NB4 (cell line): ENCODE measurements at regions not wholly inside any gene's neighbourhood (a gene's known extent, or its start where the extent isn't known, plus 50 kb on each side); places are given as distances from the start of the nearest gene placed in this dataset.

ENCODE experiments used
- DNase-seq: peaks from one replicate; pipeline ENCODE4 v3.0.0; 2010; ENCODE audit warnings: low read depth
- H3K4me3 ChIP-seq: one replicate; pipeline ENCODE4 v1.5.1; 2011; ENCODE audit warnings: mild to moderate bottlenecking, low read depth, low read length, moderate library complexity
- CTCF ChIP-seq: IDR thresholded peaks from one replicate; pipeline ENCODE4 v1.5.1; 2012; ENCODE audit warnings: low read depth, low read length
- MAX ChIP-seq: IDR thresholded peaks from 2 replicates; pipeline ENCODE4 v1.6.1; 2011; ENCODE audit warnings: low read depth, low read length
- MYC ChIP-seq: IDR thresholded peaks from 2 replicates; pipeline ENCODE4 v1.6.1; 2011; ENCODE audit warnings: low read depth, low read length
- POLR2A ChIP-seq: IDR thresholded peaks from 2 replicates; pipeline ENCODE4 v1.6.1; 2011; ENCODE audit warnings: mild to moderate bottlenecking; ENCODE audit not compliant: insufficient read length; ENCODE audit errors: extremely low read depth

- TF ChIP-seq CTCF (no peak), MAX (no peak), MYC (no peak), POLR2A (no peak)
- no peak for DNase-seq
- H3K4me3 ChIP-seq, result no peak overlapping the region
Measured at GRCh38 chr11:59285716-59286260, 72.9 kb upstream of the OR5AN1 start.

GRCh38 chr11:59284773-59285129 lies 72.0 kb upstream of the MPEG1 start:
- H3K4me3 ChIP-seq, result no peak overlapping the region
- TF ChIP-seq MAX (no peak), POLR2A (no peak), MYC (no peak)
- DNase-seq, result no peak

GRCh38 chr11:59283825-59284772 lies 71.4 kb upstream of the MPEG1 start:
- DNase-seq, result peak; percentile 64
- TF ChIP-seq POLR2A (no peak), CTCF (peak; percentile 83), MAX (0 out of 2 replicates have a peak, but pooled peaks have one; percentile 19), MYC (no peak)
- no peak overlapping the region for H3K4me3 ChIP-seq

- no peak overlapping the region for H3K4me3 ChIP-seq
- DNase-seq, result no peak
- no peak for TF ChIP-seq POLR2A
- no peak for TF ChIP-seq MYC
- no peak for TF ChIP-seq MAX
- TF ChIP-seq CTCF, result no peak
Measured at GRCh38 chr11:59283311-59283710, 70.6 kb upstream of the MPEG1 start.

GRCh38 chr11:59281177-59281576 lies 68.5 kb upstream of the MPEG1 start:
- no peak for DNase-seq
- TF ChIP-seq POLR2A (no peak), MAX (no peak), MYC (no peak)
- no peak overlapping the region for H3K4me3 ChIP-seq

- TF ChIP-seq CTCF, result no peak
- TF ChIP-seq MYC, result peak; percentile 29; the same call in 1 of the 2 replicates
- TF ChIP-seq MAX, result peak; percentile 29; the same call in 1 of the 2 replicates
- TF ChIP-seq POLR2A, result no peak
- DNase-seq, result peak; percentile 66
Measured at GRCh38 chr11:59273373-59273841, 60.7 kb upstream of the MPEG1 start.

More at GRCh38 chr11:59273373-59273841, 60.7 kb upstream of the MPEG1 start:
- no peak overlapping the region for H3K4me3 ChIP-seq
